AG04449 (cell line): ENCODE measurements at regions not wholly inside any gene's neighbourhood (a gene's known extent, or its start where the extent isn't known, plus 50 kb on each side); places are given as distances from the start of the nearest gene placed in this dataset.

ENCODE experiments used
- CTCF ChIA-PET: fragments of 350-600 bp; formaldehyde crosslinking; extraction: SDS; loops from one replicate; lab custom pipeline; 2021; ENCODE audit warnings: antibody characterized with exemption; lab: Yijun Ruan, JAX
- POLR2A ChIA-PET: fragments of 400-600, 350-600 bp; formaldehyde crosslinking; extraction: SDS; loops from one replicate; lab custom pipeline; 2020; ENCODE audit warnings: antibody characterized with exemption, inconsistent platforms; lab: Yijun Ruan, JAX
- DNase-seq: peaks from one replicate; pipeline ENCODE4 v3.0.0-alpha.2; 2010; ENCODE audit warnings: low read depth, low spot score
- H3K4me3 ChIP-seq: 2 replicates; pipeline ENCODE4 v1.5.1; 2011; ENCODE audit warnings: low read depth, mild to moderate bottlenecking, control low read depth, low read length
- CTCF ChIP-seq: IDR thresholded peaks from one replicate; pipeline ENCODE4 v1.5.1; 2011; ENCODE audit warnings: mild to moderate bottlenecking, moderate library complexity, low read length, control low read depth, inconsistent platforms; ENCODE audit not compliant: insufficient read depth; ENCODE audit errors: missing control alignments

GRCh38 chr16:85452364-85453193, 160.5 kb upstream of the GSE1 start:
- POLR2A ChIA-PET = no interaction called here
- no peak for TF ChIP-seq CTCF
- no peak for DNase-seq
- CTCF ChIA-PET = interaction anchor here (0.6 to 1.9 kb wide), 2 partner anchors 8 to 31 kb away, joined by 3 to 9 read pairs; no protein-coding TSS in a partner anchor
- H3K4me3 ChIP-seq = no peak overlapping the region

GRCh38 chr16:85453194-85453678, 159.9 kb upstream of the GSE1 start:
- no peak for TF ChIP-seq CTCF
- no peak overlapping the region for H3K4me3 ChIP-seq
- no peak for DNase-seq
- POLR2A ChIA-PET = no interaction called here
- CTCF ChIA-PET = interaction anchor here (1.9 kb wide), 1 partner anchor 32 kb away, joined by 9 read pairs; no protein-coding TSS in a partner anchor

GRCh38 chr16:85453703-85454102, 159.4 kb upstream of the GSE1 start:
- CTCF ChIA-PET = interaction anchor here (1.9 kb wide), 1 partner anchor 32 kb away, joined by 9 read pairs; no protein-coding TSS in a partner anchor
- POLR2A ChIA-PET = no interaction called here
- DNase-seq = no peak
- TF ChIP-seq CTCF = no peak
- no peak overlapping the region for H3K4me3 ChIP-seq

GRCh38 chr16:85454171-85454872, 158.8 kb upstream of the GSE1 start:
- ChIA-PET POLR2A (no interaction called here), CTCF (interaction anchor here (1.0 kb wide), 1 partner anchor 34 kb away, joined by 3 read pairs; no protein-coding TSS in a partner anchor)
- DNase-seq = no peak
- TF ChIP-seq CTCF = no peak
- no peak overlapping the region for H3K4me3 ChIP-seq

GRCh38 chr16:85455534-85455933, 157.6 kb upstream of the GSE1 start:
- TF ChIP-seq CTCF = no peak
- DNase-seq = no peak
- H3K4me3 ChIP-seq = no peak overlapping the region
- ChIA-PET POLR2A (no interaction called here), CTCF (interaction anchor here (0.7 to 1.6 kb wide), 7 partner anchors 9 to 160 kb away, joined by 3 to 5 read pairs (median 3); no protein-coding TSS in a partner anchor)
